BJ (cell line): ENCODE measurements at regions not wholly inside any gene's neighbourhood (a gene's known extent, or its start where the extent isn't known, plus 50 kb on each side); places are given as distances from the start of the nearest gene placed in this dataset.

ENCODE experiments used
- CTCF ChIA-PET: fragments of 350-600 bp; formaldehyde crosslinking; extraction: SDS; loops from one replicate; lab custom pipeline; 2021; ENCODE audit warnings: antibody characterized with exemption, inconsistent platforms; lab: Yijun Ruan, JAX
- POLR2A ChIA-PET: fragments of 300-600 bp; sonication (Branson Sonifier 250); formaldehyde crosslinking; extraction: SDS; loops from one replicate; lab custom pipeline; 2021; ENCODE audit warnings: antibody characterized with exemption; lab: Charles Lee
- DNase-seq: peaks from one replicate; pipeline ENCODE4 v3.0.0-alpha.2; 2011; ENCODE audit warnings: low read depth
- H3K27me3 ChIP-seq: 2 replicates; pipeline ENCODE4 v1.6.0; 2011; ENCODE audit warnings: low read length; ENCODE audit not compliant: control insufficient read depth, insufficient read depth
- H3K36me3 ChIP-seq: 2 replicates; pipeline ENCODE4 v1.5.1; 2011; ENCODE audit warnings: low read length; ENCODE audit not compliant: control insufficient read depth, insufficient read depth
- H3K4me3 ChIP-seq: 2 replicates; pipeline ENCODE4 v1.5.1; 2011; ENCODE audit warnings: low read depth, mild to moderate bottlenecking, control low read depth, low read length
- CTCF ChIP-seq: IDR thresholded peaks from 2 replicates; pipeline ENCODE4 v1.5.1; 2011; ENCODE audit warnings: low read depth, mild to moderate bottlenecking, control low read depth, inconsistent platforms, low read length, moderate library complexity; ENCODE audit not compliant: insufficient read depth

- CTCF ChIA-PET = interaction anchor here (0.5 to 1.3 kb wide), 2 partner anchors 22 to 30 kb away, joined by 3 read pairs; no protein-coding TSS in a partner anchor
These were observed 376.5 kb upstream of the ZNF717 start for GRCh38 chr3:76161856-76162255.

DNA sequence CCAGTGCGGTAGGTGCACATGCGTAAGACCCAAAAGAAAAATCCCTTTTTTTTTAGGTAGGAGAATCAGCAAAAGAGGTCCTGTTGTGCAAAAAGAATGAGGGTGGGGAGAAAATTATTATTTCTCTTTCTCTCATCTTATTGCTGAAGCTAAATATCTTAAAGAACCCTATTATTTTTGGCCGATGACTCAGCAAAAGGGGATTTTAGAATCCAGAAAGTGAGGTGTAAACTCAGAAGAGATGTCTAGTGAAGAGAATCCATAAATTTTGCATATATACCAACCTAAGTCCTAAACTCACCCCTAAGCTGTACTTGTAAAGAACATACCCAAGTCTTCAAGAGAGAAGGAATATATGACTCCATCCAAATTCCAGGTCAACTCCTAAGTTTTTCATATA is 386.3 kb upstream of the ZNF717 start:
- TF ChIP-seq CTCF = no peak
- ChIA-PET CTCF (interaction anchor here (0.6 kb wide), 1 partner anchor 70 kb away, joined by 3 read pairs; no protein-coding TSS in a partner anchor), POLR2A (no interaction called here)
- H3K36me3 ChIP-seq = no peaks in the 10 kb centered on the region
- no peak overlapping the region for H3K4me3 ChIP-seq
- no peak for DNase-seq
- H3K27me3 ChIP-seq = no peaks in the 10 kb centered on the region

More at GRCh38 chr3:76161856-76162255, 376.5 kb upstream of the ZNF717 start:
- Histone ChIP-seq H3K27me3 (no peaks in the 10 kb centered on the region), H3K36me3 (no peaks in the 10 kb centered on the region), H3K4me3 (no peak overlapping the region)
- no peak for TF ChIP-seq CTCF
- no peak for DNase-seq
- POLR2A ChIA-PET = no interaction called here

GRCh38 chr3:76177610-76178009 is 392.3 kb upstream of the ZNF717 start:
- Histone ChIP-seq H3K36me3 (no peaks in the 10 kb centered on the region), H3K4me3 (no peak overlapping the region), H3K27me3 (no peaks in the 10 kb centered on the region)
- no peak for TF ChIP-seq CTCF
- ChIA-PET POLR2A (no interaction called here), CTCF (no interaction called here)
- DNase-seq = no peak

- TF ChIP-seq CTCF = no peak
- CTCF ChIA-PET = no interaction called here
These were observed 393.1 kb upstream of the ZNF717 start for GRCh38 chr3:76178412-76178811.

DNA sequence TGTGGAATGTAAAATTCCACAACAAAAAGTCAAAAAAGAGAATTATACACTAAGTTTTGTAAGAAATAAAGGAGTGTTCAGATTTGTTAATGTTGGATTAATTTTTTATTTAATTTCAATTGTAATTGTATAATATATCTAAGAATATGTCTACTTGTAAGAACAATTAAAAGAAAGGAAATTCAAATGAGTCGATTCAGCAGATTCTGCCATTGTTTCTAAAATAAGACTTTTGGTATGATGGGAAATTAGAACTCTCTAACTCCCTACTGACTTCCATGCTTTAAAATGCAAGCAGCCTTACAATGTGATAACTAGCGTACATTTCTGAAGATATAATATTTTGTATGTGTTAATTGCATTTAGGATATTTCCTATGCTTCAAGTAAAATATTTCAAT is 395.9 kb upstream of the ZNF717 start:
- Histone ChIP-seq H3K36me3 (no peaks in the 10 kb centered on the region), H3K27me3 (no peaks in the 10 kb centered on the region), H3K4me3 (no peak overlapping the region)
- ChIA-PET POLR2A (no interaction called here), CTCF (no interaction called here)
- DNase-seq = no peak
- no peak for TF ChIP-seq CTCF

More at GRCh38 chr3:76178412-76178811, 393.1 kb upstream of the ZNF717 start:
- no peaks in the 10 kb centered on the region for H3K36me3 ChIP-seq
- H3K4me3 ChIP-seq = no peak overlapping the region
- no peaks in the 10 kb centered on the region for H3K27me3 ChIP-seq
- POLR2A ChIA-PET = no interaction called here
- no peak for DNase-seq
